NT2/D1 (cell line): ENCODE measurements at regions not wholly inside any gene's neighbourhood (a gene's known extent, or its start where the extent isn't known, plus 50 kb on each side); places are given as distances from the start of the nearest gene placed in this dataset.

Experiments
- SUZ12 ChIP-seq: IDR thresholded peaks from 2 replicates; pipeline ENCODE4 v1.6.1; 2011; ENCODE audit not compliant: insufficient read length, insufficient read depth; ENCODE audit errors: extremely low read depth
- YY1 ChIP-seq: IDR thresholded peaks from 2 replicates; pipeline ENCODE4 v1.6.1; 2011; ENCODE audit not compliant: insufficient read length, insufficient read depth
- ZNF274 ChIP-seq: IDR thresholded peaks from 2 replicates; pipeline ENCODE4 v1.6.1; 2011; ENCODE audit warnings: mild to moderate bottlenecking, low read depth, low read length

DNA sequence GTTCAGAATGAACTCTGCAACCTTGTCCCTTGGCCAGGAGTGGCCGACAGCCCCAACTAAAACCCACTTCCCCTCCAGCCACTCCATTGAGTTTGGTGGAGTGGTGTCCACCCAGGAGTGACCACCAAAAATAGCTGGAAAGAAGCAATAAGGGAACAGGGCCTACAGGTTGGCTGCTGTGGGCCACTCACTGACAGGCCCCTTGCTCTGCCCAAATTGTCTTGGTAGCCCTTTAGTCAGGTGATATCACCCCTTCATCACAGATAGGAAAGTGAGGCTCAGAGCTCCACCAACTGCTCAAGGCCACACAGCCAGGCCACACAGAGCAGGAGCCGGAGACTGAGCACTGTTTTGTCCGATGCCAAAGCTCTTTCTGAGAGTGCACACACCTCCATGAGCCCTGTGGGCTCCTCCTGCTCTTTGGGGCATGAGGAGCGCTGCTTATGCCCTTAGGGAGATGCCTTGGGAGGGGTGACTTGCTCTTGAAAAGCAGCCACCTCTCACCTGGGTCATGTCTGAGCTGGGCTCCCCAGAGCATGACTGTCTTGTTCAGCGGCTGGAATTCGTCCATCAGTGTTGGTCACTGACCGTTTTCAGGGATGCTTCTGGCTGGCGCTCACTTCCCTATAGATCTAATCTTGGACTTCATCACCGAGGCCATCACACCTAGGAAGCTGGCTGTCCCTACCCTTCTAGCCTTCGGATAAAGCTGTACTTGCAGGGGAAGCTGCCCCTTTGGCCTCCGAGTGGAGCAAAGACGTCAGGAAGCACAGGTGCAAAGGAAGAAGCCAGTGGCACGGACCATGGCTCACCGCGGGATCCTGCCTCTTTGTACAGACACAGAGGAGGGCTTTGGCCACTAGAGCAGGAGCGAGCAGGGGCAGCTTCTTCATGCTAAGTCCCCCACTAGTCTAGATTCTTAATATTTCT is 186.0 kb upstream of the ZNF469 start:
- TF ChIP-seq ZNF274 (no peak), YY1 (no peak), SUZ12 (no peak)
